C4-2B (cell line): ENCODE measurements at regions not wholly inside any gene's neighbourhood (a gene's known extent, or its start where the extent isn't known, plus 50 kb on each side); places are given as distances from the start of the nearest gene placed in this dataset.

Experiments
- CTCF ChIP-seq: fragments of 450-650 bp; conservative IDR thresholded peaks from 2 replicates; pipeline ENCODE4 v1.5.1; 2017; ENCODE audit warnings: mild to moderate bottlenecking
- ZFX ChIP-seq: fragments of 450-650 bp; IDR thresholded peaks from 2 replicates; pipeline ENCODE4 v1.6.1; 2017

- no peak for TF ChIP-seq CTCF
- TF ChIP-seq ZFX, result no peak
Observed at GRCh38 chr6:81856872-81857271, 104.4 kb upstream of the TENT5A start.
